Trophoblast cell (in vitro differentiated cells and primary cell): ENCODE measurements at regions not wholly inside any gene's neighbourhood (a gene's known extent, or its start where the extent isn't known, plus 50 kb on each side); places are given as distances from the start of the nearest gene placed in this dataset.

Experiments
- DNase-seq, 2 donors: peaks; one replicate each; pipeline ENCODE4 v3.0.0-alpha.2; 2016
- H2AFZ ChIP-seq: 2 replicates; pipeline ENCODE4 v1.6.1; 2013; ENCODE audit warnings: low read length, moderate library complexity, mild to moderate bottlenecking; ENCODE audit not compliant: insufficient read depth, poor library complexity
- H2AK5ac ChIP-seq: 2 replicates; pipeline ENCODE4 v1.6.1; 2013; ENCODE audit warnings: mild to moderate bottlenecking, low read length
- H2BK120ac ChIP-seq: 2 replicates; pipeline ENCODE4 v1.6.1; 2013; ENCODE audit warnings: low read length, mild to moderate bottlenecking, moderate library complexity; ENCODE audit not compliant: insufficient read depth, poor library complexity
- H2BK12ac ChIP-seq: 2 replicates; pipeline ENCODE4 v1.6.1; 2013; ENCODE audit warnings: mild to moderate bottlenecking, low read length, moderate library complexity
- H2BK5ac ChIP-seq: 2 replicates; pipeline ENCODE4 v1.6.1; 2013; ENCODE audit warnings: low read length, low read depth, moderate library complexity, mild to moderate bottlenecking; ENCODE audit not compliant: poor library complexity
- H3K14ac ChIP-seq: 2 replicates; pipeline ENCODE4 v1.6.1; 2013; ENCODE audit warnings: mild to moderate bottlenecking, low read length
- H3K18ac ChIP-seq: 2 replicates; pipeline ENCODE4 v1.6.1; 2013; ENCODE audit warnings: mild to moderate bottlenecking, low read length
- H3K23ac ChIP-seq: 2 replicates; pipeline ENCODE4 v1.6.1; 2013; ENCODE audit warnings: low read length
- H3K27ac ChIP-seq: 2 replicates; pipeline ENCODE4 v1.5.1; 2013; ENCODE audit warnings: low read depth, mild to moderate bottlenecking, inconsistent platforms, low read length, moderate library complexity
- H3K27me3 ChIP-seq: 2 replicates; pipeline ENCODE4 v1.6.1; 2013; ENCODE audit warnings: inconsistent platforms, mild to moderate bottlenecking, low read length, moderate library complexity; ENCODE audit not compliant: insufficient read depth
- H3K36me3 ChIP-seq, 2 experiments: 1 replicate in 1 of 2; 2 replicates in 1 of 2; pipeline ENCODE4 v1.6.1; 2013; ENCODE audit warnings: low read length in 2 of 2, mild to moderate bottlenecking in 2 of 2, moderate library complexity in 1 of 2; ENCODE audit not compliant: insufficient read depth in 2 of 2, control insufficient read depth in 1 of 2
- H3K4ac ChIP-seq: 2 replicates; pipeline ENCODE4 v1.6.1; 2013; ENCODE audit warnings: low read depth, mild to moderate bottlenecking, low read length, moderate library complexity
- H3K4me1 ChIP-seq, 2 experiments: 1 replicate in 1 of 2; 2 replicates in 1 of 2; pipeline ENCODE4 v1.6.1; 2013; ENCODE audit warnings: low read length in 2 of 2, mild to moderate bottlenecking in 2 of 2, moderate library complexity in 1 of 2; ENCODE audit not compliant: insufficient read depth in 2 of 2, control insufficient read depth in 1 of 2
- H3K4me2 ChIP-seq: 2 replicates; pipeline ENCODE4 v1.6.1; 2013; ENCODE audit warnings: inconsistent platforms, mild to moderate bottlenecking, low read length, moderate library complexity
- H3K4me3 ChIP-seq: 2 replicates; pipeline ENCODE4 v1.5.1; 2013; ENCODE audit warnings: mild to moderate bottlenecking, low read depth, low read length, inconsistent platforms
- H3K79me1 ChIP-seq: one replicate; pipeline ENCODE4 v1.6.1; 2013; ENCODE audit warnings: low read length
- H3K79me2 ChIP-seq: 2 replicates; pipeline ENCODE4 v1.6.1; 2013; ENCODE audit warnings: low read length, mild to moderate bottlenecking; ENCODE audit not compliant: control insufficient read depth, insufficient read depth, poor library complexity
- H3K9ac ChIP-seq: 2 replicates; pipeline ENCODE4 v1.6.1; 2013; ENCODE audit warnings: mild to moderate bottlenecking, low read length
- H3K9me3 ChIP-seq: 2 replicates; pipeline ENCODE4 v1.6.1; 2013; ENCODE audit warnings: low read depth, mild to moderate bottlenecking, control low read depth, inconsistent platforms, low read length; ENCODE audit not compliant: insufficient read depth
- H4K12ac ChIP-seq: 2 replicates; pipeline ENCODE4 v1.6.1; 2013; ENCODE audit warnings: low read depth, mild to moderate bottlenecking, low read length, moderate library complexity
- H4K8ac ChIP-seq: 2 replicates; pipeline ENCODE4 v1.6.1; 2013; ENCODE audit warnings: low read depth, mild to moderate bottlenecking, low read length, moderate library complexity
- H4K91ac ChIP-seq: one replicate; pipeline ENCODE4 v1.6.1; 2013; ENCODE audit warnings: low read depth, mild to moderate bottlenecking, low read length, moderate library complexity
- WGBS: extraction: QIAGEN DNeasy Blood & Tissue Kit; methylation state at CpG from one replicate; pipeline ENCODE4 v1.1.7; 2013; ENCODE audit warnings: missing lambda C conversion rate; ENCODE audit not compliant: insufficient read length, insufficient coverage; ENCODE audit errors: extremely low coverage; 5-methylcytosine and 5-hydroxymethylcytosine counted together

DNA sequence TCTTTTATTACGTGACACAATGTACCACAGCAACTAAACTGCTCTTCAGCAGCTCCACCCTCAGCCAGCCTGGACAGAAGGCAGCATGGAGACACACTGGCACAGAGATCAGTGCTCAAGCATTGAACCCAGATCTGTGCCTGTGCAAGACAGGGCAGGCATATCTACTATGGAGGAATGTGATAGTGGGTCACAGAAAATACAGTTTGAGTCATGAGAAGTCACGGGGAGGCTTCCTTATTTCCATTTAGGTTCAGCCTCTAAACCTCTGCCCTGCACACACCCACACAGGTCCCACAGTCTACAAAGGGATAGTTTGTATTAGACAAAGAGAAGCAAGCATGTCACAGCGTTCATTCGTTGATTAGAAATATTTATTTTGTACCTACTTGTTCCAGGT lies 187.4 kb upstream of the AGR3 start:
- no peak overlapping the region for H3K4me2 ChIP-seq
- no peak overlapping the region for H4K91ac ChIP-seq
- H3K27ac ChIP-seq: no peak overlapping the region
- H3K4me1 ChIP-seq: no peaks in the 10 kb centered on the region
- no peak overlapping the region for H2AFZ ChIP-seq
- H3K79me2 ChIP-seq: no peaks in the 10 kb centered on the region
- no peak overlapping the region for H3K23ac ChIP-seq
- H4K8ac ChIP-seq: no peak overlapping the region
- H3K18ac ChIP-seq: no peak overlapping the region
- no peaks in the 10 kb centered on the region for H3K27me3 ChIP-seq
- WGBS: no CpG with 5 or more reads among the region's 4 CpGs
- H2AK5ac ChIP-seq: no peak overlapping the region
- H3K9me3 ChIP-seq: no peaks in the 10 kb centered on the region
- no peak overlapping the region for H2BK12ac ChIP-seq
- H3K14ac ChIP-seq: no peak overlapping the region
- H2BK120ac ChIP-seq: no peak overlapping the region
- no peaks in the 10 kb centered on the region for H3K79me1 ChIP-seq
- H2BK5ac ChIP-seq: no peak overlapping the region
- H3K36me3 ChIP-seq: no peaks in the 10 kb centered on the region
- H3K4ac ChIP-seq: no peak overlapping the region
- no peak overlapping the region for H3K4me3 ChIP-seq
- DNase-seq: no peak
- no peak overlapping the region for H4K12ac ChIP-seq
- H3K9ac ChIP-seq: no peak overlapping the region

DNA sequence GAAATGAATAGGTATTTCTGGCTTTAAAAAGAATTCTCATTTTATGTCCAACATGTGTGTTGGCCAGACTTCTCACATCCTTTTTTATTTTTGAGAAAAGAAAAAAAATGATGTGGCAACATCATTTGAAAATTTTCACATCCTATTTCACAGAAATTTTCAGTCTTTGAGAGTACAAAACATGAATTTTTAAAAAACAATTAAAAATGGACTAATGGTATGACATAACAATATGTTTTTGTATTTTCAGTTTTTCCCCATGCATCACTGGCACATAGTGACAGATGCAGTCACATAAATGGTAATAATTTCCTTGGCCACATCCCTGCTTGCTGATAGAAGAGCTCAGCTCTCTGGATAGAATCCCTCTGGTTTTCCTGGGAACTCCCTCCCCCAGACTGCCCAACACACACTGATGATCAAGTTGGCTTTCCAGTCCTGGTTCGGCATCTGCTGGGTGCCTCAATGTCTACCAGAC lies 188.5 kb upstream of the AGR3 start:
- Histone ChIP-seq H4K8ac (no peak overlapping the region), H2BK12ac (no peak overlapping the region), H3K14ac (no peak overlapping the region), H3K79me2 (no peaks in the 10 kb centered on the region), H3K9me3 (no peaks in the 10 kb centered on the region), H3K4ac (no peak overlapping the region), H2AK5ac (no peak overlapping the region), H2BK120ac (no peak overlapping the region), H4K12ac (no peak overlapping the region), H2AFZ (no peak overlapping the region), H3K4me1 (no peaks in the 10 kb centered on the region), H3K36me3 (no peaks in the 10 kb centered on the region), H3K18ac (no peak overlapping the region), H2BK5ac (no peak overlapping the region), H3K27me3 (no peaks in the 10 kb centered on the region), H3K27ac (no peak overlapping the region), H3K9ac (no peak overlapping the region), H3K4me2 (no peak overlapping the region), H3K4me3 (no peak overlapping the region), H3K23ac (no peak overlapping the region), H3K79me1 (no peaks in the 10 kb centered on the region), H4K91ac (no peak overlapping the region)
- no CpG with 5 or more reads among the region's 1 CpG for WGBS
- no peak for DNase-seq

DNA sequence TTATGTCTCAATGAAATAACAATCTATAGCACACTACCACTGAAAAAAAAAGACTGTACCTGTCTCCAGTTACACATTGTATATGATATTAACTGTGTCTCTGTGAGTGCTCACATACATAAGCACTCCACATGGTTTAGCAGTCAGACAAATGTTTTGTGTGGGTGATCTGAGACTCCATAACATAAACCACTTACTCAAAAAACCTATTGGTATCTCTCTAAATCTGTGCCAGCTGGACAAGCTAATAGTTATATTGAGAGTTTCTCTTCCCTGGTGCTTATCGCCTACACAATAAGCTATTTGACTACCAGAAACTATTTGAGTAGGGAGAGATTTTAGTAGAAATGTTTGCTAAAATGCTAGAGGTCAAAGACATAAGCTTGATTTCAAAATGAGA lies 190.1 kb upstream of the AGR3 start:
- no peak overlapping the region for H4K91ac ChIP-seq
- WGBS: no CpG with 5 or more reads among the region's 1 CpG
- no peak overlapping the region for H3K4ac ChIP-seq
- H3K9ac ChIP-seq: no peak overlapping the region
- no peak overlapping the region for H2AFZ ChIP-seq
- H3K4me3 ChIP-seq: no peak overlapping the region
- DNase-seq: no peak
- no peak overlapping the region for H4K12ac ChIP-seq
- no peak overlapping the region for H4K8ac ChIP-seq
- no peak overlapping the region for H2BK12ac ChIP-seq
- no peaks in the 10 kb centered on the region for H3K36me3 ChIP-seq
- no peaks in the 10 kb centered on the region for H3K79me1 ChIP-seq
- no peaks in the 10 kb centered on the region for H3K27me3 ChIP-seq
- no peak overlapping the region for H3K4me2 ChIP-seq
- no peak overlapping the region for H2AK5ac ChIP-seq
- H3K4me1 ChIP-seq: no peaks in the 10 kb centered on the region
- H3K27ac ChIP-seq: no peak overlapping the region
- no peaks in the 10 kb centered on the region for H3K79me2 ChIP-seq
- no peaks in the 10 kb centered on the region for H3K9me3 ChIP-seq
- H3K14ac ChIP-seq: no peak overlapping the region
- H2BK120ac ChIP-seq: no peak overlapping the region
- H3K23ac ChIP-seq: no peak overlapping the region
- H3K18ac ChIP-seq: no peak overlapping the region
- H2BK5ac ChIP-seq: no peak overlapping the region

DNA sequence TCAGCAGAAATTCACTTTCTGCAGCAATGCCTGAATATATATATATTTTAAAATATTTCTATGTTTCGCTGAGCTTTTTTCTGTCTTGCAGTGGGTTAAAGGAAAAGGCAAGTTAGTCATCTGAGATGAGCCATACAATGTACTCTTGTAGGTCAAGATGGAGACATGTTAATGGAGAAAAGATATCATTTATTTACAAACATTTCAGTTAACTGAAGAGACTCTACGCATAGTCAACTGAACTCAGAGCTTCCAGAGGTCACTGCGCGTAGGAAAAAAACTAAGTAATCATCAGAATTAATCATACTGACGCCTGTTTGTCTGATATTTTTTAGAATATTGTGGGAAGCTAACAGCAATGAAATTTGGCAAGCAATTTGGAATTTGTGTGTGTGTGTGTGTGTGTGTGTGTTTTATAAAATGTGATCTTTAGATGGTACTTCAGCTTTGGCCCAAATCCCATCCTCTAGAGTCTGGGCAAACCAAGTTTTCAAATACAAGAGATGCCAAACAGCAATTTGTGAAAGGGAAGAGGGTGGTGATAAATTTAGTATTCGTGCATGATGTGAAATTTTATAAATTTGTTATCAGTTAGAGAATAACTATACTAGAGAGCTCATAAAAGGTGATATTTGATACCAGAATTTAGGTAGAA lies 193.9 kb upstream of the AGR3 start:
- no peak overlapping the region for H4K8ac ChIP-seq
- H2AFZ ChIP-seq: no peak overlapping the region
- H2BK12ac ChIP-seq: no peak overlapping the region
- H3K4ac ChIP-seq: no peak overlapping the region
- no peak for DNase-seq
- no peak overlapping the region for H3K23ac ChIP-seq
- H3K4me3 ChIP-seq: no peak overlapping the region
- no peak overlapping the region for H3K27ac ChIP-seq
- H3K9ac ChIP-seq: no peak overlapping the region
- H3K27me3 ChIP-seq: no peaks in the 10 kb centered on the region
- WGBS: 100% methylated on average over 1 of the region's 6 CpGs
- H3K36me3 ChIP-seq: no peaks in the 10 kb centered on the region
- no peaks in the 10 kb centered on the region for H3K9me3 ChIP-seq
- no peaks in the 10 kb centered on the region for H3K79me1 ChIP-seq
- H2BK120ac ChIP-seq: no peak overlapping the region
- H3K4me1 ChIP-seq: no peaks in the 10 kb centered on the region
- H3K14ac ChIP-seq: no peak overlapping the region
- no peak overlapping the region for H2AK5ac ChIP-seq
- H4K12ac ChIP-seq: no peak overlapping the region
- no peaks in the 10 kb centered on the region for H3K79me2 ChIP-seq
- H3K4me2 ChIP-seq: no peak overlapping the region
- H2BK5ac ChIP-seq: no peak overlapping the region
- H4K91ac ChIP-seq: no peak overlapping the region
- H3K18ac ChIP-seq: no peak overlapping the region
